Nephron progenitor cell (in vitro differentiated cells): ENCODE measurements at regions not wholly inside any gene's neighbourhood (a gene's known extent, or its start where the extent isn't known, plus 50 kb on each side); places are given as distances from the start of the nearest gene placed in this dataset.

Experiments used
- DNase-seq: peaks from one replicate; pipeline ENCODE4 v3.0.0; 2021
- H3K27ac Mint-ChIP-seq: 2 replicates; pipeline ENCODE4 v1.8.0; 2021; ENCODE audit warnings: mild to moderate bottlenecking, moderate library complexity, mixed read lengths
- H3K27me3 Mint-ChIP-seq: 2 replicates; pipeline ENCODE4 v1.8.0; 2021; ENCODE audit warnings: mild to moderate bottlenecking, low read depth, mixed read lengths; ENCODE audit not compliant: poor library complexity
- H3K36me3 Mint-ChIP-seq: 2 replicates; pipeline ENCODE4 v1.8.0; 2021; ENCODE audit warnings: low read depth, mixed read lengths
- H3K4me1 Mint-ChIP-seq: 2 replicates; pipeline ENCODE4 v1.8.0; 2021; ENCODE audit warnings: mixed read lengths
- H3K4me3 Mint-ChIP-seq: 2 replicates; pipeline ENCODE4 v1.8.0; 2021; ENCODE audit warnings: mild to moderate bottlenecking, moderate library complexity, mixed read lengths
- H3K9me3 Mint-ChIP-seq: 2 replicates; pipeline ENCODE4 v1.8.0; 2021; ENCODE audit warnings: mild to moderate bottlenecking, moderate library complexity, mixed read lengths
- TF ChIP-seq, protein P1 (sequence below): fragments of 200-600 bp; sonication (generic); IDR thresholded peaks from 2 replicates; pipeline ENCODE4 v1.5.0; 2021; ENCODE audit warnings: antibody characterized with exemption

DNA sequence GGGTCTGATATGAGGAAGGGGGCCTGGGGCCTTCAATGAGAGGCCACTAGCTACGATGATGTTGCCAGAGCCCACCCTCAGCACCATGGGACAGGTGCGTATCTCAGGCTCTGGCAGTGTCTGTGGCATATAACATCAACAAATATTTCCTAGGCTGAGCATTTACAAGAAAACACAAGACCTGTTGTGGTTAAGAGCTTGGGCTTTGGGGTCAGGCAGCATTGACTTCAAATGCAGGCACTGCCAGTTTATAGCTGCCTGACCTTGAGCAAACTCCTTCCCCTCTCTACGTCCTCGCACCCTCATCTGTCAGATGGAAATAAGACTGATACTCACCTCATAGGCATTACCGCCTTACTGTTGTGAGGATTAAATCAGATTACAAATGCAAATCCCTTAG lies 156.0 kb downstream of the KATNAL1 start:
- DNase-seq: no peak
- no peak overlapping the region for H3K4me3 Mint-ChIP-seq
- peaks cover 81% of the 10 kb centered on the region for H3K4me1 Mint-ChIP-seq
- H3K9me3 Mint-ChIP-seq: no peaks in the 10 kb centered on the region
- H3K36me3 Mint-ChIP-seq: no peaks in the 10 kb centered on the region
- TF ChIP-seq, protein P1, sequence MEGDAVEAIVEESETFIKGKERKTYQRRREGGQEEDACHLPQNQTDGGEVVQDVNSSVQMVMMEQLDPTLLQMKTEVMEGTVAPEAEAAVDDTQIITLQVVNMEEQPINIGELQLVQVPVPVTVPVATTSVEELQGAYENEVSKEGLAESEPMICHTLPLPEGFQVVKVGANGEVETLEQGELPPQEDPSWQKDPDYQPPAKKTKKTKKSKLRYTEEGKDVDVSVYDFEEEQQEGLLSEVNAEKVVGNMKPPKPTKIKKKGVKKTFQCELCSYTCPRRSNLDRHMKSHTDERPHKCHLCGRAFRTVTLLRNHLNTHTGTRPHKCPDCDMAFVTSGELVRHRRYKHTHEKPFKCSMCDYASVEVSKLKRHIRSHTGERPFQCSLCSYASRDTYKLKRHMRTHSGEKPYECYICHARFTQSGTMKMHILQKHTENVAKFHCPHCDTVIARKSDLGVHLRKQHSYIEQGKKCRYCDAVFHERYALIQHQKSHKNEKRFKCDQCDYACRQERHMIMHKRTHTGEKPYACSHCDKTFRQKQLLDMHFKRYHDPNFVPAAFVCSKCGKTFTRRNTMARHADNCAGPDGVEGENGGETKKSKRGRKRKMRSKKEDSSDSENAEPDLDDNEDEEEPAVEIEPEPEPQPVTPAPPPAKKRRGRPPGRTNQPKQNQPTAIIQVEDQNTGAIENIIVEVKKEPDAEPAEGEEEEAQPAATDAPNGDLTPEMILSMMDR: no peak
- H3K27me3 Mint-ChIP-seq: peaks cover 5% of the 10 kb centered on the region
- no peak overlapping the region for H3K27ac Mint-ChIP-seq

DNA sequence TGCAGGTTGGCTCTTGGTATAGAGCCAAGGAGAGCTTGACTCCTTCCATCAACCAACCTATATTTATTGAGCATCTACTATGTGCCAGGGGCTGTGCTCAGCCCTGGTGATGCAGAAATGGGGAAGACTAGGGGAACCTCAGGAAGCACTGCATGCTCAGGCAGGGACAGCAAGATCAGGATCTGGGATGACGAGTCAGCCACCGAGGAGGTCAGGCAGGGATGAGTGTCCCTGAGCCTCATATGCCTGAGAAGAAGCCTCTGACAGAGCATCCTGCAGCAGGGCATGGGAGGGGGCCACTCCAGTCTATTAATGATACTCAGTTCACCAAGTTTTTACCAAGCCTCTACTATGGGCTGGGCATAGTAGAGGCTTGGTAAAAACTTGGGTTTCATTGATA lies 158.1 kb downstream of the KATNAL1 start:
- Mint-ChIP-seq H3K9me3 (no peaks in the 10 kb centered on the region), H3K27ac (no peak overlapping the region), H3K4me1 (peaks cover 68% of the 10 kb centered on the region), H3K4me3 (no peak overlapping the region), H3K27me3 (no peaks in the 10 kb centered on the region), H3K36me3 (no peaks in the 10 kb centered on the region)
- TF ChIP-seq, protein P1: no peak
- DNase-seq: no peak

DNA sequence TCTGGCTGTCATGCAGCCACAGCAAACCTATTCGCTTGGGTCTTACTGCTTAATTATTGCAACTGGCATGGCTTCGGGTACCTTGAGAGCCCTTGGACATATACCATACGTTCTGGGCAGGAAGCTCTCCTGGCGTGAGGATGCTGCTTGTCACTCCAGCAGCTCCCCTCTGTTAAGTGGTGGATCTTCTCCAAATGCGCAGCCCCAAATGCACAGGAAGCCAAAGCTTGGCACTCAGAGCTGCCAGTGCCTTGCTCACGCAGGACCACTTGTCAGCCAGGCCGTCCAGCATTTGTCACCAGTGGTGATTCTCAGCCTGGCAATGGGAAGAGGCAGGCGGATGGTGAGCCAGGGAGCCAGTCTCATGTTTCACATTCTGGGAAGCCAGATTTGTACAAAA lies 158.6 kb downstream of the KATNAL1 start:
- no peaks in the 10 kb centered on the region for H3K36me3 Mint-ChIP-seq
- DNase-seq: no peak

DNA sequence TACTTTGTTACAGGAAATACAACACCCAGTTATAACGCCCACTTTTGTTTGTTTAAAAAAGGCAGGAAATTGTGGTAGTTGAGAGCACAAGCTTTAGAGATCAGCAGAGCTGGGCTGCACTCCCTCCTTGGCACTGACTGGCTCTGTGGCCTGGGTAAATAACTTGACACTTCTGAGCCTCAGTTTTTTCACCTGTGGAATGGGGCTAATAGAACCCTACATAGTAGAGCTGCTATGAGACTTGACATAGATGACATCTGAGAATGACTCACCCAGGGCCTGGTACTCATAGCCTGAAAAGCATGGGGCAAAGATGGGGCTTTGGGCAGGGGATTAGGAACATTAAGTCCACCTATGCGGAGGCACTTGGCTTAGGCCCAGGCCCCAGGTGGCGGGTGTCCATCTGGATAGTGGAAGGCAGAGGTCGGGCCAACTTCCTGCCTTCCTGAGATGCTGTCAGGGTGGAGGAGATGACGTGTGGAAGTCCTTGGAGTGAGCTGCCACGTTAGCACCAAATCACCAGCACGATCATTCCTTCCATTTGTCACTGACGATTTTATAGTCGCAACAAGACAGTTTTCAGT lies 159.1 kb downstream of the KATNAL1 start:
- no peak for DNase-seq
- Mint-ChIP-seq H3K4me3 (no peak overlapping the region), H3K27ac (no peak overlapping the region), H3K27me3 (no peaks in the 10 kb centered on the region), H3K9me3 (no peaks in the 10 kb centered on the region), H3K4me1 (peaks cover 64% of the 10 kb centered on the region), H3K36me3 (no peaks in the 10 kb centered on the region)
- TF ChIP-seq, protein P1: no peak

More for the DNA sequence above, 158.6 kb downstream of the KATNAL1 start:
- Mint-ChIP-seq H3K9me3 (no peaks in the 10 kb centered on the region), H3K4me3 (no peak overlapping the region), H3K27ac (no peak overlapping the region), H3K4me1 (peaks cover 64% of the 10 kb centered on the region), H3K27me3 (no peaks in the 10 kb centered on the region)
- TF ChIP-seq, protein P1: no peak

DNA sequence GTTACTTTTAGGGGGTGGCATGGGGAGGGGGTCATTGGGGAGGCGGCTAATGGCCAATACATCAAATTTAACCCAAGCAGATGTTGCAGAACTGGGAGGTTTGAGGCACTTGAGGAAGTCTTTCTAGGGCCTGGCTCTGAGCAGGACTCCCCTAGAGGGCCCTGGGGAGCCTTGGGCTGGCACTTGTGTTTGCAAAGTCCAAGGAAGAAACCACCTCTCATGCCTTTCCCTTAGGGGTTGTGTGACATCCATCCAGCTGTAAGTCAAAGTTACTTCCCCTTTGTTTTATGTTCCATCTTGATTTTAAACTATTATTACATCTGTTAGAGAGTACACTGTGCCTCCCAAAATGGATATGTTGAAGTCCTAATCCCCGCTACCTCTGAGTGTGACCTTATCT lies 159.9 kb downstream of the KATNAL1 start:
- H3K27ac Mint-ChIP-seq: no peak overlapping the region
- no peaks in the 10 kb centered on the region for H3K9me3 Mint-ChIP-seq
- H3K4me3 Mint-ChIP-seq: no peak overlapping the region
- no peaks in the 10 kb centered on the region for H3K27me3 Mint-ChIP-seq
- peaks cover 62% of the 10 kb centered on the region for H3K4me1 Mint-ChIP-seq
- no peak for DNase-seq
- no peaks in the 10 kb centered on the region for H3K36me3 Mint-ChIP-seq
- TF ChIP-seq, protein P1: no peak

DNA sequence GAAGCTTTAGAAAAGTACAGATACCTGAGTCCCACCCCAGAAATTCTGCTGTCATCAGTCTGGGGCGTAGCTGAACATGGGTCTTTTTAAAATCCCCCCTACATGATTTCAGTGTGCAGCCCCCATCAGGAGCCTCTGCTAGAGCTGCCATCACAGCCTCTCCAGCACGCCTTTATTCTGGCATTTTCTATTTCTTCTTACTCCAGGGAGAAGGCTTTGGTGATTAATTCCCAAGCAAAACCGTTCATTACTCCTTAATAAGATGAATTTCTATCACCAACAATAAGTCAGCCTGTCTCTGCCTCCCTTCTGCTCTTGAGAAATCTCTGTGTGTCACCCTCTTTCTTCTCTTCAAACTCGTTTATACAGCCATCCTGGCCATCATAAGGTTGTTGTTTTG lies 160.3 kb downstream of the KATNAL1 start:
- H3K4me3 Mint-ChIP-seq: no peak overlapping the region
- H3K9me3 Mint-ChIP-seq: no peaks in the 10 kb centered on the region
- no peaks in the 10 kb centered on the region for H3K36me3 Mint-ChIP-seq
- TF ChIP-seq, protein P1: no peak
- peaks cover 62% of the 10 kb centered on the region for H3K4me1 Mint-ChIP-seq
- H3K27me3 Mint-ChIP-seq: no peaks in the 10 kb centered on the region
- DNase-seq: no peak
- H3K27ac Mint-ChIP-seq: no peak overlapping the region
